DOHH2 (cell line): ENCODE measurements at regions not wholly inside any gene's neighbourhood (a gene's known extent, or its start where the extent isn't known, plus 50 kb on each side); places are given as distances from the start of the nearest gene placed in this dataset.

Experiments
- H3F3A ChIP-seq: fragments of 200-600 bp; sonication (generic), shearing (Covaris generic); 2 replicates; pipeline ENCODE4 v1.6.0; 2016; ENCODE audit warnings: antibody characterized with exemption, mild to moderate bottlenecking; ENCODE audit not compliant: control insufficient read depth, insufficient read depth
- H3K27ac ChIP-seq: fragments of 200-600 bp; sonication (generic); 2 replicates; pipeline ENCODE4 v1.5.1; 2014; ENCODE audit warnings: low read depth, mild to moderate bottlenecking, low read length, moderate library complexity
- H3K27me3 ChIP-seq: fragments of 200-600 bp; sonication (generic); 2 replicates; pipeline ENCODE4 v1.6.1; 2014; ENCODE audit warnings: mild to moderate bottlenecking, low read length, mixed read lengths; ENCODE audit not compliant: control insufficient read depth
- H3K36me3 ChIP-seq: fragments of 200-600 bp; sonication (generic); 2 replicates; pipeline ENCODE4 v1.6.1; 2014; ENCODE audit warnings: mild to moderate bottlenecking, low read length, moderate library complexity, mixed read lengths; ENCODE audit not compliant: control insufficient read depth
- H3K4me1 ChIP-seq: fragments of 200-600 bp; sonication (generic); 2 replicates; pipeline ENCODE4 v1.6.1; 2014; ENCODE audit warnings: mild to moderate bottlenecking, low read length, mixed read lengths; ENCODE audit not compliant: control insufficient read depth
- H3K4me2 ChIP-seq: fragments of 200-600 bp; sonication (generic); 2 replicates; pipeline ENCODE4 v1.6.0; 2014; ENCODE audit warnings: mild to moderate bottlenecking, low read length, moderate library complexity
- H3K4me3 ChIP-seq: fragments of 200-600 bp; sonication (generic); 2 replicates; pipeline ENCODE4 v1.5.1; 2014; ENCODE audit warnings: mild to moderate bottlenecking, low read length, mixed read lengths
- H3K79me2 ChIP-seq: fragments of 200-600 bp; sonication (generic); 2 replicates; pipeline ENCODE4 v1.6.1; 2014; ENCODE audit warnings: mild to moderate bottlenecking, low read length, mixed read lengths; ENCODE audit not compliant: control insufficient read depth
- H3K9me2 ChIP-seq: fragments of 200-600 bp; sonication (generic); replicated peaks from 2 replicates; pipeline ENCODE4 v1.6.1; 2014; ENCODE audit warnings: mild to moderate bottlenecking, low read length, mixed read lengths; ENCODE audit not compliant: control insufficient read depth
- H3K9me3 ChIP-seq: fragments of 200-600 bp; sonication (generic); 2 replicates; pipeline ENCODE4 v1.6.1; 2014; ENCODE audit warnings: antibody characterized with exemption, low read length, mixed read lengths; ENCODE audit not compliant: control insufficient read depth, insufficient read depth
- H4K20me1 ChIP-seq: fragments of 200-600 bp; sonication (generic); 2 replicates; pipeline ENCODE4 v1.6.0; 2014; ENCODE audit warnings: low read depth, mild to moderate bottlenecking, antibody characterized with exemption, low read length, moderate library complexity; ENCODE audit not compliant: control insufficient read depth, insufficient read depth
- EZH2phosphoT487 ChIP-seq: fragments of 200-600 bp; sonication (generic); IDR thresholded peaks from 2 replicates; pipeline ENCODE4 v1.6.1; 2017; ENCODE audit warnings: borderline replicate concordance, mild to moderate bottlenecking, antibody characterized with exemption, low read length, moderate library complexity, mixed read lengths
- TF ChIP-seq, protein P1 (sequence below): fragments of 200-600 bp; sonication (generic); IDR thresholded peaks from one replicate; pipeline ENCODE4 v1.5.1; 2014; ENCODE audit warnings: antibody characterized with exemption, mild to moderate bottlenecking, low read depth, low read length; ENCODE audit not compliant: poor library complexity, severe bottlenecking

DNA sequence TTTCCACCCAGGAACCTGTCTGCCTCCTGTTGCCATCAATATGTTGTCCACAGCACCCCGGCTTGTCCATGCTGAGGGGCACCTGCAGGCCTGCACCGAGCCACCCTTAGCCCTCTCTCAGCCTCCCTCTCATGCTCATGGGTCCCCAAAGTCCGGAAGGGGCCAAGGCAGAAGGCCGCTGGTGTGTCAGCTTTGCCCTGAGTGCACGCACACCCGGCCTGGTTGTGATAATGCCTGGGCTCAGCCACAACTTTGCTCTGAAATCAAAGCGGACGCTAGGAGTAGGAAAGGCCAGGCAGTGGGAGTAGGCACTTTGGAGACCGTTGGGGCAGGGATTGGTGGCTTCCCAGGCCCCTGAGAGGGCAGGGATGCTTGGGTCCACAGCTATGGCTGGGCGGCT, 201.8 kb upstream of the NUDT12 start:
- no peaks in the 10 kb centered on the region for H3K79me2 ChIP-seq
- no peaks in the 10 kb centered on the region for H3K36me3 ChIP-seq
- H3K9me2 ChIP-seq = no peaks in the 10 kb centered on the region
- H3K27ac ChIP-seq = no peak overlapping the region
- H3K9me3 ChIP-seq = no peaks in the 10 kb centered on the region; the same call in 1 of the 2 replicates
- no peak overlapping the region for H3K4me2 ChIP-seq
- H3K27me3 ChIP-seq = no peaks in the 10 kb centered on the region
- H3K4me3 ChIP-seq = no peak overlapping the region
- no peaks in the 10 kb centered on the region for H3K4me1 ChIP-seq
- no peaks in the 10 kb centered on the region for H4K20me1 ChIP-seq
- H3F3A ChIP-seq = no peaks in the 10 kb centered on the region
- TF ChIP-seq, protein P1, sequence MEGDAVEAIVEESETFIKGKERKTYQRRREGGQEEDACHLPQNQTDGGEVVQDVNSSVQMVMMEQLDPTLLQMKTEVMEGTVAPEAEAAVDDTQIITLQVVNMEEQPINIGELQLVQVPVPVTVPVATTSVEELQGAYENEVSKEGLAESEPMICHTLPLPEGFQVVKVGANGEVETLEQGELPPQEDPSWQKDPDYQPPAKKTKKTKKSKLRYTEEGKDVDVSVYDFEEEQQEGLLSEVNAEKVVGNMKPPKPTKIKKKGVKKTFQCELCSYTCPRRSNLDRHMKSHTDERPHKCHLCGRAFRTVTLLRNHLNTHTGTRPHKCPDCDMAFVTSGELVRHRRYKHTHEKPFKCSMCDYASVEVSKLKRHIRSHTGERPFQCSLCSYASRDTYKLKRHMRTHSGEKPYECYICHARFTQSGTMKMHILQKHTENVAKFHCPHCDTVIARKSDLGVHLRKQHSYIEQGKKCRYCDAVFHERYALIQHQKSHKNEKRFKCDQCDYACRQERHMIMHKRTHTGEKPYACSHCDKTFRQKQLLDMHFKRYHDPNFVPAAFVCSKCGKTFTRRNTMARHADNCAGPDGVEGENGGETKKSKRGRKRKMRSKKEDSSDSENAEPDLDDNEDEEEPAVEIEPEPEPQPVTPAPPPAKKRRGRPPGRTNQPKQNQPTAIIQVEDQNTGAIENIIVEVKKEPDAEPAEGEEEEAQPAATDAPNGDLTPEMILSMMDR = no peak
- TF ChIP-seq EZH2phosphoT487 = no peak

DNA sequence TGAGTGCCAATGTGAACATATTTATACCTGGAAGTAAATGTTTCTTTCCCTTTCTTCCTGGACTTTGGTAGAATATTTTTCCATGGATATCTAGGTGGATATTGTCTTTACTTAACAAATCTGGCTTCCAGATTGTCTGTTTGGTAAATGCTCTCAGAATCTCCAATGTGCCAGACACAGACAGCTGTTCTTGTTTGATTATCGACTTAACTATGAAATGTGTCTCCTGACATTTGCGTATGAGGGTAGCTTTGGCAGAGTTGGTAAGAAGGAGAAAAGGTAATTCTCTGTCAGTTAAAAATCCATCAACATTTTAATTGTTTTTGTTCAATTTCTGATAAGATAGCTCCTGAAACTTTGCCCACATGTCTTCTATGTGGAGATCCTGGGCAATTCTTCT, 196.4 kb upstream of the NUDT12 start:
- no peak for TF ChIP-seq EZH2phosphoT487
- TF ChIP-seq, protein P1 = no peak
- no peaks in the 10 kb centered on the region for H3F3A ChIP-seq
- no peaks in the 10 kb centered on the region for H3K79me2 ChIP-seq
- no peaks in the 10 kb centered on the region; the same call in 1 of the 2 replicates for H3K9me3 ChIP-seq
- no peak overlapping the region for H3K4me3 ChIP-seq
- no peaks in the 10 kb centered on the region for H3K9me2 ChIP-seq
- no peak overlapping the region for H3K4me2 ChIP-seq
- H3K36me3 ChIP-seq = no peaks in the 10 kb centered on the region
- H3K4me1 ChIP-seq = no peaks in the 10 kb centered on the region
- H3K27ac ChIP-seq = no peak overlapping the region
- H4K20me1 ChIP-seq = no peaks in the 10 kb centered on the region
- H3K27me3 ChIP-seq = no peaks in the 10 kb centered on the region

DNA sequence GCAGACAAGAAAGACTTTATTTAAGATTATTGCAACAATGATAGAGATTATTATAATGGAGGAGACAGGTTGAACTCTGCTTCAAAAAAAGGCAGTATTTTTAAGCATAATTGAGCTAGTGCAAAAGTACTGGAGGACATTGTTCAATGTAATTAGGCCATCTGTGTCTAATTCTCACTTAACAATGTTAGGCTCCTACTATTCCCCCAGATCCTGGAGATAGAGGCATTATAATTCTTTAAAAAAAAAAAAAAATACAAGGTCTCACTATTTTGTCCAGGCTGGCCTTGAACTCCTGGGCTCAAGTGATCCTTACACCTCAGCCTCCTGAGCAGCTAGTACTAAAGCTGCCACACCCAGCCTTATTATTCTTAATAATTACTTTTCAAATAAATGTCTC, 193.4 kb upstream of the NUDT12 start:
- Histone ChIP-seq H3K4me3 (no peak overlapping the region), H3K27me3 (no peaks in the 10 kb centered on the region), H3K27ac (no peak overlapping the region), H3K4me2 (no peak overlapping the region), H3K36me3 (no peaks in the 10 kb centered on the region), H3K79me2 (no peaks in the 10 kb centered on the region), H3F3A (no peaks in the 10 kb centered on the region), H3K9me2 (no peaks in the 10 kb centered on the region), H3K9me3 (no peaks in the 10 kb centered on the region), H4K20me1 (no peaks in the 10 kb centered on the region), H3K4me1 (no peaks in the 10 kb centered on the region)
- TF ChIP-seq, protein P1 = no peak
- TF ChIP-seq EZH2phosphoT487 = no peak
